OCI-LY7 (cell line): ENCODE measurements at regions not wholly inside any gene's neighbourhood (a gene's known extent, or its start where the extent isn't known, plus 50 kb on each side); places are given as distances from the start of the nearest gene placed in this dataset.

ENCODE experiments used
- BruUV-seq: library from RNA; stranded (reverse); fragments of 400-500 nt; replicated peaks from 2 replicates; lab custom pipeline; 2021; lab: Mats Ljungman, UMichigan
- CTCF ChIA-PET: fragments of 300-600 bp; sonication (Branson Sonifier 250); formaldehyde crosslinking; loops from one replicate; lab custom pipeline; 2022; ENCODE audit warnings: antibody characterized with exemption; ENCODE audit not compliant: unreplicated experiment; lab: Charles Lee
- POLR2A ChIA-PET: fragments of 300-600 bp; sonication (Branson Sonifier 250); formaldehyde crosslinking; loops from one replicate; lab custom pipeline; 2022; ENCODE audit warnings: antibody characterized with exemption; lab: Charles Lee
- DNase-seq: peaks from one replicate; pipeline ENCODE4 v3.0.0-alpha.2; 2015; ENCODE audit warnings: low spot score
- H2AFZ ChIP-seq: fragments of 200-600 bp; sonication (generic), shearing (Covaris generic); 2 replicates; pipeline ENCODE4 v1.6.1; 2014; ENCODE audit warnings: mild to moderate bottlenecking, antibody characterized with exemption, low read length, moderate library complexity
- H3K27ac ChIP-seq: fragments of 200-600 bp; sonication (generic); 2 replicates; pipeline ENCODE4 v1.5.1; 2014; ENCODE audit warnings: mixed run types, low read depth, mild to moderate bottlenecking, moderate library complexity, low read length, inconsistent platforms; ENCODE audit not compliant: poor library complexity, severe bottlenecking
- H3K36me3 ChIP-seq: fragments of 200-600 bp; sonication (generic); 2 replicates; pipeline ENCODE4 v1.6.1; 2014; ENCODE audit warnings: mild to moderate bottlenecking, antibody characterized with exemption, low read length, moderate library complexity, mixed read lengths; ENCODE audit not compliant: insufficient read depth
- H3K4me1 ChIP-seq: fragments of 200-600 bp; sonication (generic); 2 replicates; pipeline ENCODE4 v1.5.1; 2014; ENCODE audit warnings: mild to moderate bottlenecking, low read length; ENCODE audit not compliant: insufficient read depth, poor library complexity, severe bottlenecking
- H3K4me2 ChIP-seq: fragments of 200-600 bp; sonication (generic); 2 replicates; pipeline ENCODE4 v1.6.1; 2014; ENCODE audit warnings: mild to moderate bottlenecking, low read length
- H3K4me3 ChIP-seq: fragments of 200-600 bp; sonication (generic); 2 replicates; pipeline ENCODE4 v1.5.1; 2014; ENCODE audit warnings: mild to moderate bottlenecking, low read depth, low read length; ENCODE audit not compliant: poor library complexity, severe bottlenecking
- H3K79me2 ChIP-seq: fragments of 200-600 bp; sonication (generic); 2 replicates; pipeline ENCODE4 v1.6.1; 2016; ENCODE audit warnings: low read depth, mild to moderate bottlenecking, low read length, moderate library complexity, mixed read lengths; ENCODE audit not compliant: insufficient read depth
- H3K9me2 ChIP-seq: fragments of 200-600 bp; sonication (generic); 2 replicates; pipeline ENCODE4 v1.6.1; 2016; ENCODE audit warnings: mild to moderate bottlenecking, low read length, mixed read lengths; ENCODE audit not compliant: insufficient read depth
- H3K9me3 ChIP-seq: fragments of 200-600 bp; sonication (generic); 2 replicates; pipeline ENCODE4 v1.6.1; 2014; ENCODE audit warnings: mild to moderate bottlenecking, mixed run types, low read length, mixed read lengths
- H4K20me1 ChIP-seq: fragments of 200-600 bp; sonication (generic); 2 replicates; pipeline ENCODE4 v1.6.1; 2014; ENCODE audit warnings: mild to moderate bottlenecking, antibody characterized with exemption, low read length, moderate library complexity, mixed read lengths; ENCODE audit not compliant: insufficient read depth
- CTCF ChIP-seq: fragments of 200-600 bp; sonication (generic); conservative IDR thresholded peaks from 2 replicates; pipeline ENCODE4 v1.5.1; 2014; ENCODE audit warnings: mild to moderate bottlenecking, antibody characterized with exemption, low read length, moderate library complexity, mixed read lengths
- EZH2phosphoT487 ChIP-seq: fragments of 200-600 bp; sonication (generic); IDR thresholded peaks from 2 replicates; pipeline ENCODE4 v1.6.1; 2018; ENCODE audit warnings: low read depth, borderline replicate concordance, mild to moderate bottlenecking, mixed run types, antibody characterized with exemption, low read length, moderate library complexity, mixed read lengths
- intact Hi-C: fragments of 100-400 bp; cut with micrococcal nuclease; formaldehyde crosslinking; loops from one replicate; pipeline ENCODE4 v1.10.0; 2022; ENCODE audit not compliant: unreplicated experiment

DNA sequence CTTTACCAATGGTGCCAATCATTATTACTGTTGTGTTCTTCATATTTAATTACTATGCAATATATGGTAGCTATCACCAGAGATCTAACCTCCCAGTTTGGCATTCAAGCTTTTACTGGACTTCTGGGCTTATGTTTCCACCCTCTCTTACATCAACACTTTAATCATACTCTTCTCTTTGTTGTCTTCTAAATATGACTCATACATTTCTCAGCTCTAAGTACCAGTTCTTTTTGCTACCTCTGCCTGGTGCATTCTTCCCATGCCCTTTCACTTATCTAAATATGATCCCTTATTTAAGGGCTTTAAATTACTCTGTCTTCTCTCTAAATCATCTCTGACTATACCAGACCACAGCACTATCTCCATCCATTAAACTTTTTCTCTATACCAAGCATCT lies 246.1 kb upstream of the CCDC196 start:
- Histone ChIP-seq H3K36me3 (no peaks in the 10 kb centered on the region), H4K20me1 (no peaks in the 10 kb centered on the region), H3K4me2 (no peak overlapping the region), H3K4me3 (no peak overlapping the region), H3K79me2 (no peaks in the 10 kb centered on the region), H2AFZ (no peak overlapping the region), H3K9me2 (no peaks in the 10 kb centered on the region), H3K4me1 (no peaks in the 10 kb centered on the region), H3K27ac (no peak overlapping the region), H3K9me3 (no peaks in the 10 kb centered on the region)
- no TSS peak for BruUV-seq
- CTCF ChIA-PET: no interaction called here
- TF ChIP-seq CTCF (no peak), EZH2phosphoT487 (no peak)
- DNase-seq: no peak
- intact Hi-C loops: no loop called here
- POLR2A ChIA-PET: no interaction called here

DNA sequence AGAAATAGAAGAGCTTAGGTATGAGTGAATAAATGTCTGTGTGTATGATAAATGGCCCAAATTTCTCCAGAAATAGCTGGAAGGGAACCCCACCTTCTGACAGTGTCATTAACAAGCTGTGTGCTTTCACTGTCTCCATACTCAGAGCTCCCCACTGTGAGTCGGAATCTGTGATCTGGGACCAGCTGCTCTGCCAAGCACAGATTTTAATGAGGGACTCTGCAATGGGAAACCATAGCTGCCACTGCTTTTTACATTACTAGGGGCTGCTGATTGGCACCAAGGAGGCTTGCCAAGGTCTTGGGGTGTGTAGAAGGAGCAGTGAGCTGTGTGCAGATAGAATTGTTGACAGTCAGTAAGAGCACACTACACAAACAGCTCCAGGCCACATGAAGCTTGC lies 244.2 kb upstream of the CCDC196 start:
- Histone ChIP-seq H4K20me1 (no peaks in the 10 kb centered on the region), H3K4me2 (no peak overlapping the region), H3K4me1 (no peaks in the 10 kb centered on the region), H3K9me2 (no peaks in the 10 kb centered on the region), H3K27ac (no peak overlapping the region), H2AFZ (no peak overlapping the region), H3K9me3 (no peaks in the 10 kb centered on the region), H3K4me3 (no peak overlapping the region), H3K79me2 (no peaks in the 10 kb centered on the region), H3K36me3 (no peaks in the 10 kb centered on the region)
- CTCF ChIA-PET: no interaction called here
- BruUV-seq: no TSS peak
- DNase-seq: no peak
- POLR2A ChIA-PET: no interaction called here
- no peak for TF ChIP-seq CTCF
- TF ChIP-seq EZH2phosphoT487: no peak
- intact Hi-C loops: no loop called here

DNA sequence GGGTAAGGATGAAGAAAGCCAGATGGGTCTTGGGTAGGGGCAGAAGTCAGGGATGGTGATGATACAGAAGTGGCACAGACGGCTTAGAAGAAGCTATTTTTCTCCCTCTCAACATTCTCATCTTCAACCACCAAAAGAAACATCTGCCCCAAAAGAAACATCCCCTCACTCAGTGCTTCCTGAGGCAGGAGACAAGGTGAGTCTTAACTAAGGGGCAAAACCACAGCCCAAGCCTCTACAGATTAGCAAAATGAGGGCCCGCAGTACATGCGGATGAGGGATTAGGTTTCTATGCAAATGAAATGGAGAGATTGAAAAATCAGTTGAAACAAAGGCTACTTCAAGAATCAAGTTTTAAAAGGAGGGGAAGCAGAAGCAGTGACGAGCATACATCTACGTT lies 241.3 kb upstream of the CCDC196 start:
- H3K4me1 ChIP-seq: no peaks in the 10 kb centered on the region
- CTCF ChIA-PET: no interaction called here

More for the DNA sequence above, 241.3 kb upstream of the CCDC196 start:
- POLR2A ChIA-PET: interaction anchor here (1.1 kb wide), 1 partner anchor 10 kb away, joined by 4 read pairs; no protein-coding TSS in a partner anchor
- H4K20me1 ChIP-seq: no peaks in the 10 kb centered on the region
- intact Hi-C loops: no loop called here
- no peak overlapping the region for H2AFZ ChIP-seq
- DNase-seq: no peak
- no peaks in the 10 kb centered on the region for H3K36me3 ChIP-seq
- H3K4me3 ChIP-seq: no peak overlapping the region
- TF ChIP-seq CTCF: no peak
- no peak for TF ChIP-seq EZH2phosphoT487
- H3K27ac ChIP-seq: no peak overlapping the region
- H3K79me2 ChIP-seq: no peaks in the 10 kb centered on the region
- no peaks in the 10 kb centered on the region for H3K9me2 ChIP-seq
- H3K9me3 ChIP-seq: no peaks in the 10 kb centered on the region
- no peak overlapping the region for H3K4me2 ChIP-seq
- BruUV-seq: no TSS peak
